AG20443 (cell line): ENCODE measurements at regions not wholly inside any gene's neighbourhood (a gene's known extent, or its start where the extent isn't known, plus 50 kb on each side); places are given as distances from the start of the nearest gene placed in this dataset.

ENCODE experiments used
- DNase-seq: peaks from one replicate; pipeline ENCODE4 v3.0.0; 2012; ENCODE audit warnings: low spot score, mixed read lengths

DNA sequence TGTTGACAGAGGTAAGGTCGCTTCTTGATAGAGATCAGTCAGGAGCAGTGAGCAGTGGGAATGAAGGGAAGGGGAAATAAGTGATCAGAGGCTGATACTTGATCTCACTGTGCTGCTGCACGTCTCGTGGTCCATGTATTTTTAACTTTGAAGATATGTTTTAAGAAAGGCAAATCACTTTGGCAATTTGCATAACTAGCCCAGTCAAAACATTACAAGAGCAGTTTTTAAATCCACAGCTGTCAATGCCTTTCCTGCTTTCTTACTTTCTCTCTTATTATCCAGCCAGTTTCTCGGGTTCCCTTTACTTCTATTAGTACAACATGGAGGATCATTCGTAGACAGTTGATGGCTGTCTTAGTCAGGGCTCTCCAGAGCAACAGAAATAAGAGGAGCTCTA is 472.8 kb downstream of the TMA16 start:
- DNase-seq: no peak

DNA sequence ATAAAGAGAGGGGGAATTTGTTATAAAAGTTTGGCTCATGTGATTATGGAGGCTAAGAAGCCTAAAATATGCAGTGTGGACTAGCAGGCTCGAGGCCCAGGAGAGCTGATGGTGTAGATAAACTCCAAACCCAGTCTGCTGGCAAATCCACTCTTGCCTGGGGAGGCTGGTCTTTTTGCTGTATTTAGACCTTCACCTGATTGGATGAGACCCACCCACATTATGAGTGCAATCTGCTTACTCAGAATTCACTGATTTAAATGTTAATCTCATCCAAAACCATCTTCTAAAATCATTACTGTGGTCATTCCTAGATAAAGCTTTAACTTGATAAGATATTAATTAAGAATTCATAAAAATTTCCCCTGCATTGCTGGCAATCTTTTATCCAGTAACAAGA is 473.2 kb downstream of the TMA16 start:
- DNase-seq: no peak

DNA sequence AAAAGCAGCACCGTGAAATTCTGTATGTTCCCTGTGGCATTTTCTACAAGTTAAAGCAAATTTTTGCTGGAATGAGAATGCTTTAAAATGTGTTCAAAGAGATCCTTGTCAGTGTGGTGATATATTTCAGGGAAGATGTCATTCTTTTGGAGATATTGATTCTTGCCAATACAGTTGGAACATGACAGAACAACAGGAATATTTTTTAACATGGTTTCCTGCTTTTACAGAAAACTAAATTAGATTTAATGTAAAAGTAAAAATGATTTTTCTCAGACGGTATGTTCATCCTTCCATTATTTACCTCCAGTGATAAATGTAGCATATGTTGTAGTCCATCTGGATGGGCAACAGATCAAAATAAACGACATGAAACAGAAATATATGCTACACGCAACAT is 474.8 kb downstream of the TMA16 start:
- no peak for DNase-seq

DNA sequence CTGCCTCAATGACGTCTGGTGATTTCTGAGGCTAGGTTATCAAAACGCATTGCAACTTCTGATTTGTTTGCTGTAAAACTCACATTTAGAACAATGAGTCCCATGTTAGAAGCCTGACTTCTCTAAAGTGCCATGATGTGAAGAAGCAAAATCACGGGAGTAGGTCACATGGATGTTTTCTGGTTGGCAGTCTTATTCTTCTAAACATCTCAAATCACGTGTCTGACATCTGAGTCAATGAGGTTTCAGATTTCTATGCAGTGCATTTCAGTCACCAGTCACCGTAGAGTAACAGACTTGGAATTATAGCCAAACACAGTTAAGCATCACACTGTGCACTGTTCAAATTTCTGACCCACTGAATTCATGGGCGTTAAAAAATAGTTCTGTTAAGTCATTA is 482.1 kb downstream of the TMA16 start:
- DNase-seq: no peak

DNA sequence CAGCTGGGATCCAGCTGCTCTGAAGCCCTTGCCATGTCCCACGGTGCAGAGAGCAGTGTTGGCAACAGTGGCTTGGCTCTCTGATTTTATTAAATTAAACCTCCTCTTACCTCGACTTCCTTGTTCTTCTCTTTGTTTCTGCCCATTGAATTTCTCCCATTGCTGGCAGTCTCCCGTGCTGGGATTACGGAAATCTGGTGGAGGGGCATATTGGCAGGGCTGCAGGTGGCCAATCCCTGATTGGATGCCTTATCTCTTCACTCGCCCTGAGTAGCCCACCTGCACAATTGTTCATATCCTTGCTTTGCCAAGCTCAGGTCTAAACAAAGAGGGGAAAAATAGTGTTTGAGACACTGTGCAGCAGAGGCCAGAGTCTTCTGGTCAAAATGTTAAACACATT is 493.9 kb downstream of the TMA16 start:
- no peak for DNase-seq

DNA sequence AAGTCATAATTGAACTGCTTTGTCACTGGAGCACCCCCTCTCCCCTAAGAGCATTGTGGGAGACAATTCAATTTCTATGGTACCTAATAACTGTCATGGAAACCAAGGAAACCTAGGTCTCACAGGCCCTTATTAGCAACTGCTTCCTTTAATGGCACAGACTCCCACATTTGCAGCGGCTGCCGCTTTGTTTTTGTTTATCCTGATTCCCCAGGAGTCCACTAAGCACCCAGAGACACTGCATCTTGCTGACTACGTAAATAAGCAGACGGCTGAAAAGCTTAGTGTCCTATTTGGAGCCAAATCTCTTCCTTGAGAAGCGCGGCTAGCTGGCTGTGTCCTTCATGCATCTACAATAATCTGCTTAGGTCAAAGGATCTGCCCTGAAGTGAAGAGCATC is 494.4 kb downstream of the TMA16 start:
- DNase-seq: no peak

DNA sequence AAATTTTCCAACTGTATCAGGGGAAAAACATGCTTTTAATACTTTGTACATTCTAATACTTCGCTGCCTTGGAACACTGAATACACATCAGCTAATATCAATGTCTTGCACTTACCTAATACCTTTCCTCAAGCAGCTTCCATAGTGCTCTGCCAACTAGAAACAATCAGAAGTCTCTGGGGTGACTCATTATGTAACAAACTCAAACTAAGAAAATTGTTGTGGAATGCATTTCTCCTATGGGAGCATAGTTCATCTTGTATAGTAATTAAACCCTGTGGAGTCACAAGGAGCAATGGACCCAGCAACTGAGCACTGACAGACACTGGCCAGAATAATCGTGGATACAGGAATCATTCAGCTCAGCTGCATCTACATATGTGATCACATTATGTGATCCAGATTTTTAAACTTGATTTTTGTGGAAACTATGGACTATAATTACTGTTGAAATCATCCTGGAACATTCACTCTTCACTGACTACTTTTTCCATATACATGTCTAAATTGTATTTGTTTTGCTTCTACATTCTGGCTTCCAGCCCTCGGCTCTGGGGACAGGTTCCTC is 496.9 kb downstream of the TMA16 start:
- no peak for DNase-seq

DNA sequence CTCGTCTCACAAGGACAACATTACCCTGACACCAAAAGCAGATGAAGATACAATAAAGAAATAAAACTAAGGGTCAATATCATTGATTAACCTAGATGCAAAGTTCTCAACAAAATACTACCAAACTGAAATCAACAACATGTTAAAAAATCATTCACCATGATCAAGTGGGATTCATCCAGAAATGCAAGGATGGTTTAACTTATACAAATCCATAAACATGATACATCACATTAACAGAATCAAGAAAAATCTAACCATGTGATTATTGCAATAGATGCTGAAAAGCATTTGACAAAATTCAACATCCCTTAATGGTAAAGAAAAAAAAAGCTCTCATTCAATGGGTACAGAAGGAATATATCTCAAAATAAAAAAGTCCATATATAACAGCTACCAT is 514.9 kb downstream of the TMA16 start:
- DNase-seq: no peak

DNA sequence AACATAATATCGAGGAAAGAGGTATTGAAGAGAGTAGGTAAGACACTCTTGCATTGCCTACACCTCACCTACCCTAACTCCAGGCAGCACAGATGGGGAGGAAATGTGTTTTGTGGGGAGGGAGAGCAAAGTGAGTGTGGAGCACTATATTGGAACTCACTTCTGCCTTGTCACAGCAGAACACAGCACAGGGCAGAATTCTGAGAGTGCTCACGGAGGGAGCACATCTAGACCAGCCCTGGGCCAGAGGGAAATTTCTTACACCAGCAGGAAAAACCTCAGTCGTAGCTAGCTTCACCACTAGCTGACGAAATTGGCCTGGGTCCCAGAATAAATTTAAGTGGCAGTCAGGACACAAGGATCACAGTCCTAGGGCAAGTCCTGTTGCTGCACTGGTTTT is 517.3 kb downstream of the TMA16 start:
- DNase-seq: no peak

DNA sequence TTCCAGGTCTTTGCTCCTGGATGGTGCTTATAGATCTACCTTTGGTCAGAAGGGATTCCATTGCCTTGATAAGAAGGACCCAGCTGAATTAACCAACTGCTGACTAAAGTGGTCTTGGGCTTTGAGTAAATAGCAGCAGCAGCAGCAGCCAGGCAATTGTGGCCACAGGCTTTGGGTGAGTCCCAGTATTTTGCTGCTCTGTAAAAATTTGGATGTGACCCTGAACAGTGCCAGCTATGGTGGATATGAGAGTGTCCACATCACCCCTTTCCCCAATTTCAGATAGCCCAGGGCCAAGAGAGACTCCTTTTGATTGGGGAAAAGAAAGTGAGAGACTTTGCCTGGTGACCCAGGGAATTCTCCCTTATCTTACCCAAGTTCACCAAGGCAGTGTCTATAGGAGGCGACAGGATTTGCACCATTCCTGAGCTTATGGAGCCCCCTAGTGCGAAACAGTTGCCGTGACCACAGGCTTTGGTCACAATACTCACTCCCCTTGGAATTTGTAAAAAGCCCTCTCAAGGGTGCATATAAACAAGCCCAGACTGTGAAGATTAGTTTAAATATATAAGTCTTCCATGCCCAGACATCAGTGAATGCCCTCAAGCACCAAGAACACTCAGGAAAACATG is 518.0 kb downstream of the TMA16 start:
- DNase-seq: no peak

DNA sequence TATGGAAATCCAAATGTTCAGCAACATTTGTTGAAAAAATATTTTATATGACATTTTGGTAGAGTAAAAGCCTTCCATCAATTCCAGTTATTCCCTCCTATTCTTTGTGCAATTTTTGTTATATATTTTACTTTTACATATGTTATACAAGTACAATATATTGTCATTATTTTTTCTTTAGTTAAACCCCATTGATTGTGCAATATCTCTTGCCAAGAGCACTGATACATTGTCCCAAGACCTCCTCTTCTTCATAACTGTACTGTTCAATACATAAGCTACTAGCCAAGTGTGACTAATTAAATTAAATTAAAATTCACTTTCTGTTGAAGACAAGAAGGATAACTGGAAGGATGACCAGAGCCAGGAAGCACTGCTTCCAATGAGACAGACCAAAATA is 527.5 kb downstream of the TMA16 start:
- DNase-seq: no peak

DNA sequence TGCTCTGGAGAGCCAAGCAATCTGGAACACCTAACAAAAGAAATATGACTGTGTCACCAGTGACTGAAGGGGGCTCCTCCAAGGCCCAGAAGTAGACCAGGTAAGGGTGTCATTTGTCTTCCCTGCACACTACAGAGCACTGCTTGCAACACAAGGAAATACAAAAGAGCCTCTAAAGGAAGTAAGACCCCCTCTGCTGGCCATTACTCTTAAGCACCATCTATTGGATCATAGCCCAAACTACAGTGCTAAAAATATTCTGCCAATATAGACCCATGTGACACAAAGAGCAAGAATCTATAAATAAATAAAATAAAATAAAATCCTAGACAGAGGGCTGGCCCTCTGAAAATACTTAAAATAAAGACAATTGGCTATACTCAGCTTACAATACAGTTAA is 528.7 kb downstream of the TMA16 start:
- no peak for DNase-seq

DNA sequence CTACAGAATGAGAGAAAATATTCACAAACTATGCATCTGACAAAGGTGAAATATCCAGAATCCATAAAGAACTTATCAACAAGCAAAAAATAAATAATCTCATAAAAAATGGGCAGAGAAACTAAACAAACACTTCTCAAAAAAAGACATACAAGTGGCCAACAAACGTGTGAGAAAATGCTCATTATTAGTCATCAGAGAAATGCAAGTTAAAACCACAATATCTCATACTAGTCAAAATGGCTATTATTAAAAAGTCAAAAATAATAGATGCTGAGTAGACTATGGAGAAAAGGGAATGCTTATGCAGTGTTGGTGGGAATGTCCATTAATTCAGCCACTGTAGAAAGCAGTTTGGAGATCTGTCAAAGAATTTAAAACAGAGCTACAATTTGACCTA is 533.3 kb downstream of the TMA16 start:
- no peak for DNase-seq

DNA sequence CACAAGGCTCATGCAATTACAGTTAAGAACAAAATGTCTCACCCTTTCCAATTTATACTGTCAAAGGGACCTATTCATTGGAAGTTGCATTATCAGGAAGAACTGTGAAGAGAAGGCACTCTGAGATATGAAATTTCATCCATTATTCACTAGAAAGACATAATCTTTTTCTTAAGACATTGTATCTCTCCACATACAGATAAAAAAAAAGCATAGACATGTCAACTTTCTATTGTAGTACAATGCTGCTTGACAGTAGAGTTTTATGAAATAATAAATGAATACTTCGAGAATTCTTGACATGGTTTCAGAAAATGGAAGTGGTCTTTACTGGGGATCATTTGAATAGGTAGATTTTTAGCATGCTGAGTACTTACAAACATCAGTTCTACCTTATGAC is 545.0 kb downstream of the TMA16 start:
- no peak for DNase-seq

DNA sequence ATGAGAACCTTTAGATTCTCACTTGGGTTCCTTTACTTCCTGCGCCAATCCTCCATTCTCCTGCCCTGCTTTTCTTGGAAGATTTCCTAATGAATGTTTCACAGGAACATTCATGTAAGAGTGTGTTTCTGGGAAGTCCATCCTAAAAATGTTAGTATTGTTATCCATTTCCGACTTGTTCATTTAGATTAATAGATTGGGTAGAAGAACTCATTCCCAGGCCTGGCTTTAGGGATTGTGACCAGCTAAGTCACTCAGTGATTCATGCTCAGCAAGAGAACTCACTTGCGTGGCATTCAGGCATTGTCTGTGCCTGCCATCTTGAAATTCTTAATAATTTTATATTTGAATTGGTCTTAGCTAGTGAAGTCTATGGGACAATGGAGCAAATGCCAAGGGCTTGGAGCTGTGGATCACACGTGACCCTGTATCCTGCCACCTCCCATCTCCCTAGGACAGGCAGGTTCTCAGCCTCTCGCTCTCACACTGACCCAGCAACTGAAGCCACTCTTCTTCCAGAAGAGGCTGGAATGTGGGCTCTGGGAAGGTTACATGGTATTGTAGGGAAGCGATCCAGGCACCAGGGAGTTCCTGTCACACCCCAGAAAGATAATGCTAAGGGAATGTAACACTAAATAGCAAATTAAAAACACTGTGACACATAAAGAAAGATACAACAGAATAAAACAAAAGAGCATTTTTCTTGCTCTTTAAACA is 562.1 kb downstream of the TMA16 start:
- no peak for DNase-seq

DNA sequence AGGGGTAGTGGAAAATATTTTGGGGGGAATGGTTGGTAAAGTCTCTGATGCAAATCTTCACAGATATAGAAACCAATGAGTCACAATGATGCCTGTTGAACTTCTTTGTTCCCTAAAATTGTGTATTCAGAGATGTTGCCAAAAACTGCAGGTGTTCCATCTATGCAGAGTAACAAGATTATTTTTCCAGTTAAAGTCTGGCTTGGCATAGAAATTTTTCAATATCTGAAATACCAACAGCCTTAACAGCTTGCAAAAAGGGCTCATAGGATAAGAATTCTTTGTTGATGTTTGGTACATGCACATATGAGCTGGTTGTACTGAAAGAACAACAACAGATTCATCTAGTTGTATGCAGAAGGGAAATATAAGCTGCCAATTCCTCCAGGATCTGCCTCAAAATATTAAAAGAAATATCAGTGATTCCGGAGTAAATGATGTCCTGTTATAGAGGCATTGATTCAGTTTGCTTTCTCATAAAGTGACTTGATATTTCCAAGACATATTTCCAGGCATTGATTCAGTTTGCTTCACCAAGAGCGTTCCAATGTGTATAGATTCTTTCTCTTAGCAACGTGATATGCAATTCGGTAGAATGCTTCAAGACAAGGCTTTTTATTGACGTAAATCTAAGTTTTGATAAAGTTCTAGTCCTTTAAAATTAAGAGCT is 564.4 kb downstream of the TMA16 start:
- DNase-seq: no peak

DNA sequence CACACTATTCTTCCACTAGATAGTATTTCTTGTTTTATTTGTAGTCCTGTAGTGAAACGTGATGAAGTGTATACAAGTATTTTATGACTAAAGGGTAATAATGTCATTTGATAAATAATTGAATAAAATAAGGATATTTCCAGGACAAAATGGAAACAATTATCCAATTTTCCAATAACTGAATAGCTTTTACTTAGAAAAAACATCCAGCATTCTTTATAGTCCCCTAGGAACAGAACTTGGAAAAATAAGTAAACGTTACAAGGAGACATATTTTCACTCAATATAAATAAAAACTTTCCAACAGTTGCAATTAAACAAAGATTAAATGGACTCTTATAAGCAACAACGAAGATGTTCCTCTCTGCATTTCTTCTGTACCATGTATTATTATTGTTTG is 566.0 kb downstream of the TMA16 start:
- DNase-seq: no peak

DNA sequence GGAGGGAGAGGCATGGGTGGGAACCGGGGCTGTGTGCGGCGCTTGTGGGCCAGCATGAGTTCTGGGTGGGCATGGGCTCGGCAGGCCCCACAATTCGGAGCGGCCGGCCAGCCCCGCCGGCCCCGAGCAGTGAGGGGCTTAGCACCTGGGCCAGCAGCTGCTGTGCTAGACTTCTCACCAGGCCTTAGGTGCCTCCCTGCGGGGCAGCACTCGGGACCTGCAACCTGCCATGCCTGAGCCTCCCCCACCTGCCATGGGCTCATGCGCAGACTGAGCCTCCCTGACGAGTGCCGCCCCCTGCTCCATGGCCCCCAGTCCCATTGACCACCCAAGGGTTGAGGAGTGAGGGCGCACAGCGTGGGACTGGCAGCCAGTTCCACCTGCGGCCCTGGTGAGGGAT is 573.9 kb downstream of the TMA16 start:
- DNase-seq: no peak

DNA sequence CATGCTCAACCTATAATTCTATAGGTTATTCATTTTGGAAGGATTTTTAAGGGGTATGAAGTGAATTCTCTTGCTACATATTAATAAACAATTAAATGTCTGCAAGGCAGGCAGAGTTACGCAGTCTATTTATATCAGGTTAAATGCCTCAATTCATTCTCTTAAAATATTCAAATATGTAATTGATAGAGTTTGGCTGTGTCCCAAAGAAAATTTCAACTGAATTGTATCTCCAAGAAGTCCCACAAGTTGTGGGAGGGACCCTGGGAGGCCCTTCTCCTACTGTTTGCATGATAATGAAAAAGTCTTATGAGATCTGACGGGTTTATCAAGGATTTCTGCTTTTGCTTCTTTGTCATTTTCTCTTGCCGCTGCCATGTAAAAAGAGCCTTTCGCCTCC is 576.1 kb downstream of the TMA16 start:
- no peak for DNase-seq

DNA sequence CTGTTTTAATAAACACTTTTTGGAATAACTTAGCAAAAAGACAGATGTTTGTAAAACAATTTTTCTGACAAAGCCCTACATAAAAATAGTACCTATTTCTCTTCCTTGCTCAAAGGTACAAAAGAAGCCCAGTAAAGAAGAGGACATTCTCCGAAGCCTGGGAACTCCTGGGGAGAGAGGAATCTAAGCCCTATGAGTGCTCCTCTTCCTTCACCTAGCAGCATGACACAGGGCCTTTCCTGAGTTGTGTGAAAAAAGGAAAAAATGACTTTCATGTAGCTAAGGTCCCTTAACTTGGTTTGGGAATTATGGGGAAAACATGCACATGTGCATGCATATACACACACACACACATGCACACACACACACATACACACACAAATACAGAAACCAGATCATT is 586.9 kb downstream of the TMA16 start:
- DNase-seq: no peak

DNA sequence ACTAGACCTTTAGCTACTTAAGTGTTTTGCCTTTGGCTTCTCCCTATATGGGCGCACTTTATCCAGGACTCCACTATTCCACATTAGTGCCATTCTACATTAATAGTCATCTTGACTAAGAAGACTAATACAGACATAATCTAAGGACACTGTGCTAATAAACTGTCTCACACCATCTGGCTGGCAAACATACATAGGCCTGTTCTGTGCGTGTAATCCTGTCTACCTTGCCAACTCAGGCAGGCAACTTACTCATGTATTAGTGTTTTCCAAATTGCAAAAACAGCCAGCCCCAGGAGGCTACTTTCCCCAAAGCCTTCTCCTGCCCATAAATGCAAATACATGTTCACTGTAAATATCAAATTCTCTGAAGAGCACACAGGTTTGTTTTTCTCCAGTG is 587.3 kb downstream of the TMA16 start:
- no peak for DNase-seq

DNA sequence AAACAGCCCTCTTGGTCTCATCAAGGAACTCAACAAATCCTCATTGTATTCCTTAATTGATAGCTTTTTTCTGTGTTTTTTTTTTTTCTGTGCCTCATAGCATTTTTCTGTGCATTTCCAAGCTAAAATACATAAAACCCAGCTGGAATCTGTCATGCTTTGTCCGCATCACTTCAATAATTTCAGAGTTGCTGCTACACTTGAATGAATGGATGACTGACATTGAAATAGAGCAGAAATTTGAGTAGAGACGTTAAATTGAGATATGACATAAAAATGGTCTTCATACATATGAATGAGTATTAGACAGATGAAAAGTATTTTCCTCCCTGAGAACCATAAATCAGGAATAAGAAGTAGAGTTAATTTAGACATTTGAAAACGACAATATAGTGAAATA is 593.2 kb downstream of the TMA16 start:
- no peak for DNase-seq
